G401 (cell line): ENCODE measurements at regions not wholly inside any gene's neighbourhood (a gene's known extent, or its start where the extent isn't known, plus 50 kb on each side); places are given as distances from the start of the nearest gene placed in this dataset.

ENCODE experiments used
- DNase-seq: peaks from one replicate; pipeline ENCODE4 v3.0.0-alpha.2; 2015; ENCODE audit warnings: low spot score
- in situ Hi-C: cut with HindIII; loops from 2 replicates; pipeline ENCODE4 v1.10.0; 2016; ENCODE audit warnings: low sequenced_read_pairs, mixed read lengths

GRCh38 chr9:115912086-115912485, 241.5 kb upstream of the PAPPA start:
- in situ Hi-C loops = no loop called here
- no peak for DNase-seq

- no peak for DNase-seq
- in situ Hi-C loops = no loop called here
Observed at GRCh38 chr9:115913696-115914095, 239.9 kb upstream of the PAPPA start.

GRCh38 chr9:115914291-115914690, 239.3 kb upstream of the PAPPA start:
- no peak for DNase-seq
- in situ Hi-C loops = no loop called here

GRCh38 chr9:115921301-115921700, 232.3 kb upstream of the PAPPA start:
- no peak for DNase-seq
- in situ Hi-C loops = no loop called here

GRCh38 chr9:115922444-115922843, 231.1 kb upstream of the PAPPA start:
- no peak for DNase-seq
- in situ Hi-C loops = no loop called here

- DNase-seq = no peak
- in situ Hi-C loops = no loop called here
Observed at GRCh38 chr9:115923410-115923809, 230.2 kb upstream of the PAPPA start.

GRCh38 chr9:115923903-115924668, 229.5 kb upstream of the PAPPA start:
- in situ Hi-C loops = no loop called here
- no peak for DNase-seq

- DNase-seq = no peak
- in situ Hi-C loops = no loop called here
Observed at GRCh38 chr9:115924669-115924987, 229.0 kb upstream of the PAPPA start.

- no peak for DNase-seq
- in situ Hi-C loops = no loop called here
Observed at GRCh38 chr9:115925424-115925823, 228.2 kb upstream of the PAPPA start.

- no peak for DNase-seq
- in situ Hi-C loops = no loop called here
Observed at GRCh38 chr9:115930472-115930871, 223.1 kb upstream of the PAPPA start.

GRCh38 chr9:115938479-115938878, 215.1 kb upstream of the PAPPA start:
- no peak for DNase-seq
- in situ Hi-C loops = no loop called here

GRCh38 chr9:115939065-115939765, 214.4 kb upstream of the PAPPA start:
- in situ Hi-C loops = no loop called here
- no peak for DNase-seq

GRCh38 chr9:115941561-115942315, 211.9 kb upstream of the PAPPA start:
- in situ Hi-C loops = no loop called here

GRCh38 chr9:115943431-115944165, 210.0 kb upstream of the PAPPA start:
- in situ Hi-C loops = no loop called here
- DNase-seq = no peak

More at GRCh38 chr9:115941561-115942315, 211.9 kb upstream of the PAPPA start:
- DNase-seq = no peak

- in situ Hi-C loops = no loop called here
Observed at GRCh38 chr9:115944166-115944948, 209.2 kb upstream of the PAPPA start.

GRCh38 chr9:115945009-115945431, 208.6 kb upstream of the PAPPA start:
- in situ Hi-C loops = no loop called here
- DNase-seq = no peak

More at GRCh38 chr9:115944166-115944948, 209.2 kb upstream of the PAPPA start:
- DNase-seq = peak; percentile 2

GRCh38 chr9:115946530-115946929, 207.1 kb upstream of the PAPPA start:
- no peak for DNase-seq
- in situ Hi-C loops = no loop called here

- in situ Hi-C loops = no loop called here
- DNase-seq = no peak
Observed at GRCh38 chr9:115951977-115952376, 201.6 kb upstream of the PAPPA start.
